ENCODE measurements at regions not wholly inside any gene's neighbourhood (a gene's known extent, or its start where the extent isn't known, plus 50 kb on each side); places are given as distances from the start of the nearest gene placed in this dataset.
"Not testable (repeated sequence)": the region's sequence is repeated elsewhere in the genome, so short reads cannot be mapped to it uniquely, and the experiment has no call there.

DNA sequence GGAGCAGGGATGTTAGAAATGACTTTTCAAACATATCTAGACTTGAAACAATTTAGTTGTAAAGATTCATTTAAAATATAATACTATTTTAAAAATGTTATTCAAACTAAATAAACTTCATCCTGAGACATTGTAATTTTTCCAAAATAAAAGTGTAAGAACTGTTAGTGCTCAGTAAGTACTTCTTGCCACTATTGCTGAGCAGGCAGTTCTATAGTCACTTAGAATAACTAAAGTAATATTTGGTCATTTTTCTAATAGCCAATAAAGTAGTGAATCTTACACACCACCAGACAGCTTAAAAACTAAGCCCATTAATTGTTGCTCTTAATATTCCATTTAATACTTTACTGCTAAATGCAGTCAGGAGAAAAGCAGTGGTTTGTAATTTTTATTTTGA, 1120.0 kb upstream of the CDH10 start:
- no peak for DNase-seq

GRCh38 chr5:25763781-25764180, 1119.0 kb upstream of the CDH10 start:
- DNase-seq = no peak

DNA sequence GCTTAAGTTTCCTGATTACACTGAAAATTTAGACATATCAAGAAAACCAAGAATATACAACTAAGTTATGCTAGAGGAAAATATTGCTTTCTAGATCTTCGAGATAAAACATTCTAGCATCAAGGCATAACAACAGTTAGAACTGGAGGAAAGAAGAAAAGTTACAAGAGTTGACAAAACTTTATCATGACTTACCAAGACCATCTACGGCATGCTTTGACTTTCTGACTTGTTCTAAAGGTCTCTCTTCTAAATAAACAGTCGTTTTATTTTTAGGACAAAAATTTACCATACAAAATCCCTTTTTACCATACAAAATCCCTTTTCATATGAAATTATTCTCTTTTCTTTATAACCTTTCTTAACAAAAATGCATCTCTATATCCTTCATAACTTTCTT, 1110.1 kb upstream of the CDH10 start:
- no peak for DNase-seq

- no peak for DNase-seq
Observed at GRCh38 chr5:25744908-25745307, 1100.1 kb upstream of the CDH10 start.

- DNase-seq = no peak
Observed at GRCh38 chr5:25716680-25717079, 1071.9 kb upstream of the CDH10 start.

DNA sequence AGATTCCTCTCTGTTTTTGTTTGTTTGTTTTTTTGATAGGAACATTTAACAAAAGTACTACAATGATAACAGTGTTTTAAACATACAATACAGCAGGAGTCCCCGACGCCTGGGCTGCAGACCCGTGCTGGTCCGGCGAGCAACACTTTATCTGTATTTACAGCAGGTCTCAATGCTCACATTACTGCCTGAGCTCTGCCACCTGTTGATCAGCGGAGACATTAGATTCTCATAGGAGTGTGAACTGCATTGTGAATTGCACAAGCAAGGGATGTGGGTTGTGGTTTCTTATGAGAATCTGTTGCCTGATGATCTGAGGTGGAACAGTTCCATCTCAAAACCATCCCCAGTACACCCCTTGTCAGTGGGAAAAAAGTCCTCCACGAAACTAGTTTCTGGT, 1068.5 kb upstream of the CDH10 start:
- no peak for DNase-seq

GRCh38 chr5:25707093-25707492, 1062.3 kb upstream of the CDH10 start:
- DNase-seq = no peak

DNA sequence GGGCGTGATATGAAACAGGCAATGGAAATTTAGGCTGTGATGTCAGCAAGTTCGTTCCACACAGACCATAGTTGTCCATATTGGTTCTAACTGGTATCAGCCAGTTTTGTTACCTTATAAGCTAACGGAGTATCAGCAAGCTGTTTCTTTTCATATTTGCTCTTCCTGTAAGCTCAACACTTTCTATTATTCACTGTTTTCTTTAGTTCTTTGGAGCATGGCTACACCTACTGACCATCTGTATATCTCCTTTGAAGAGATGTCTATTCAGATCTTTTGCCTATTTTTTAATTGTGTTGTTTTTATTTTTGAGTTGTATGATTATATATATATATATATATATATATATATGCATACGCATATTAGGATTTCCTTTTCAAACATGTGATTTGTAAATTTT, 1057.2 kb upstream of the CDH10 start:
- DNase-seq = no peak

- DNase-seq = no peak
Observed at GRCh38 chr5:25694801-25695200, 1050.0 kb upstream of the CDH10 start.

- DNase-seq = no peak
Observed at GRCh38 chr5:25688156-25688555, 1043.4 kb upstream of the CDH10 start.

DNA sequence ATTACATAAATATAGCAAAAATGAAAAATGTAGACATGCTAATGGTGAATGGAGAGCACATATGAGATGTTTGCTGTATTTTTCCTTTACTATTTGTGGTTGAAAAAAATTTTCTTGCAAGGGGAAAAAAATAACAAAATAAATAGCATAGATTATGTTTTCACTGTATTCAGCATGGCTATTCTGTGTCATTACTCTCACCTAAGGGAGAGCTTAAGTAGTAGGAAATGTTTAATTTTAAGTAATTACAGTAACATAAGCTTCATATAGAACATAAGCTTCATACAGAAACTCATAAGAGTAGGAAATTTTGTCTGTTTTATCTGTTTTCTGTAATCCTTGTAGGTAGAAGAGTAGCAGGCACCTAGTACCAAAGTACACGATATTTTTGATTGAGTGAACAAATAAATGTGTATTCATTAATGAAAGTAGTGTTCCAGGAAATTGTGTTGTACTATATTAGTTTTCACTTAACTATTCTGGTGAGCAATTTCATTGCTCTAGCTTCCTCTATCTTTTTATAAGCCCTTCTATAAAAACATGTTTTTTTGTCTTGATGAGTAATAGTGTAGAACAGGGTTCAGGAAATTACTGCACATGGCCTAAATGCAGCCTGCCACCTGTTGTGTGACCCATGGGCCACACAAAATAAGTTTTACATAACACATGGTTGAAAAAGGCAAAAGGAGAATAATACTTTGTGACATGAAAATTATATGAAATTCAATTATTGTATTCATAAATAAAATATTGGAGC, 1025.0 kb upstream of the CDH10 start:
- no peak for DNase-seq

DNA sequence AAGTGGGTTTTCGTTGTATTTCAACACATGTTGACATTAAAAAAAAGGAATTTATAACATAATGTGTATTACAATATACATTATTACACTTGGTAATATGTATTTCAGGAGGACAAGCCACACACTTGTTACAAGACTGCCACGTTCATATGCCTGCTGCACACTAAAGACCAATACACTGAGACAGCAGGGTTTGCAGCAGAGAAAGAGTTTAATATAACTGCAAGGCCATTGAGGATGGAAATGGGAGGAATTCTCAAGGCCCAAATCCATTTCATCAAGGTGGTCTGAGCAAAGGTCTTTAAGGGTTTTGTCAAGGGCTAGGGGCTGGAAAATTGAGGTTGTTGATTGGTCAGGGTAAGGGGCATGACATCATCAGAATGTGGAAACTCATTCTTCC, 1017.8 kb upstream of the CDH10 start:
- DNase-seq = no peak

- not testable (repeated sequence) for DNase-seq
Observed at GRCh38 chr5:25650316-25650715, 1005.5 kb upstream of the CDH10 start.

- DNase-seq = no peak
Observed at GRCh38 chr5:25649628-25650265, 1005.0 kb upstream of the CDH10 start.

DNA sequence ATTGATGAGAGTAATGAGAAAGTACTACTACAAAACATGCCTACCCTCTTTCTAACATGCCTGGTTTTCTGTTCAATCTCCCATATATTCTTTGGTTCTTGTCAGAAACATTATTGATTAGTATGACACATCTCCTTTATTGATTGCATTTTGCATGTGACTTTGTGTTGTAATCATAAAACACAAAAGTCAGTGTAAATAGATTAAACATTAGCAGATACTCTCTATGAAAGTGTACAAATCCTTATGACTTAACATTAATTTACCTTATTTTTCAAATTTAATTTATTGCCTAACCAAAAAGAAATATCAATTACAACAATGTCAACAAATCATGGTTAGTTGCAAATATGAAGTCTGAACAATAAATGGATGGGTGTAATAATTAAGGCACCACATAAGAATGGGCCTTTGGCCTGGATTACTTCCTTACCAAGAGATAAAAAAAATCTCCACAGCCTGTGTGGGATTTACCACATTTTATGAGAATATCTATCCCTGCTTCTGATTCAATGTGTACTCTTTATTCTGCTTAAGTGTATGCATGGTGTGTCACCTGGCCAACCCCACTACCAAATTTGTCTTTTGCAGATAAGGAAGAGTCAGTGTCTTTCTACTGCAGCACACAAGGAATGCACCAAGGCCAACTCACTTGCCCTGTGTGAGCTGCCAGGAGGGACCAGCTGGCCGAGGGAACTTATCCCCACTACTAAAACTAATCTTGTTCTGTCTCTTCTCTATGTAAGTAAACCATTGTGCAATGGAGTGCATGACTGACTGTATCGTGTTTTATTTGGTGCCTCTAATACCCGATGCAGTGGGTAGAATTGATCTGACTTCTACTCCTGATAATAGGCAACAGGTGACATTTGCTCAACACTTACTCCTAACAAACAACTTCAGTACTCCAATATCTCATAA, 1001.9 kb upstream of the CDH10 start:
- DNase-seq = no peak

GRCh38 chr5:25641124-25641523, 996.3 kb upstream of the CDH10 start:
- DNase-seq = no peak

DNA sequence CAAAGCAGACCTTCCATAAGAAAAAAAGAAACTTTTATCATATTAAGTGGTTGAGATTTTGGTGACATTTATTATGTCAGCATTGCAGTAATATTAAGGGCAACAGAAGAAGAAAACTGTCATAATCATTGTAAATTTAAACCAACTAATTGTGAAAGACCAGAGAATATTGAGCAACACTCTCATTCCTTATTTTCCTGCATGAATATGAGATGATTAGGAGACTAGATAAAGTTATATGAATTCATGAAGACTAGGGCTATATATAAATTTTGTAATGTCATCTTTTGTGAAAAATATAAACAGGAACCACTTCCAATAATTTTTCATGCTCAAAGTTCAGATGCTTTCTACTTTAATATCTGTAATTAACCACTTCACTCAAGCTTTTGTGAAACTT, 974.5 kb upstream of the CDH10 start:
- DNase-seq = no peak

DNA sequence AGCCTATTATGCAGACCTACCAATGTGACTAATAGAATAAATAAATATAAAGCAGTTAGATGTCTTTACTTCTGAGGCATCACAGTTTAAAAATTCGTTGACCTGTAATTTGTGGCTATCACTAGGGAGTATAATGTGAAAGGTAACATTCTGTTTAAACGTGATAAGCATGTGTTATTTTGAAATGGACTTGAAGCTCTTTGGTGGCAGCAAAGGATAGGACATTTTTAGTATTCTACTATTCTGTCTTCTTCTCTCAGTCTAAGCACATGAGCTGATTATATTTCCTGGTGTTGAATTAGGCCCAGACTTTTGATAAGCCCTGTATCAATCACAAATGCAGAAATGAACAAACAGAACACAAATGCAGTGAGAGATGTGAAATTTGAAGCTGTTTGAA, 974.0 kb upstream of the CDH10 start:
- DNase-seq = no peak

- DNase-seq = no peak
Observed at GRCh38 chr5:25614466-25614865, 969.7 kb upstream of the CDH10 start.

DNA sequence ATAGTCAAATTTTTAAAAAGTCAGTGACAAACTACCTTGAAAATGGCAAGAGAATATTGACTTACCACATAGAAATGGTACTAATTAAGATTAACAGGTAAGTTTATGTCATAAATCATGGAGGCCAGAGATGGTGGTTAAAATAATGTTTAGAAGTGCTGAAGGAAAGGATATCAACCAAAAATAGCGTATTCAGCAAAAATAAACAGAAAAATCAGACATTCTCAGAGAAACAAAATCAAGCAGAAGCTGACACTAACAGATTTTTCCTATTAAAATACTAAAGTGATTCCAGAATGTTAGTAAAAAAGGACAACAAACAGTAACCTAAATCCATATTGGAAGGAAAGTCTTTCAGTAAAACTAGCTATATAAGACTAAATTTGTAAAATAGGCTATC, 959.9 kb upstream of the CDH10 start:
- no peak for DNase-seq

- no peak for DNase-seq
Observed at GRCh38 chr5:25579111-25579510, 934.3 kb upstream of the CDH10 start.

GRCh38 chr5:25573691-25574090, 928.9 kb upstream of the CDH10 start:
- no peak for DNase-seq

DNA sequence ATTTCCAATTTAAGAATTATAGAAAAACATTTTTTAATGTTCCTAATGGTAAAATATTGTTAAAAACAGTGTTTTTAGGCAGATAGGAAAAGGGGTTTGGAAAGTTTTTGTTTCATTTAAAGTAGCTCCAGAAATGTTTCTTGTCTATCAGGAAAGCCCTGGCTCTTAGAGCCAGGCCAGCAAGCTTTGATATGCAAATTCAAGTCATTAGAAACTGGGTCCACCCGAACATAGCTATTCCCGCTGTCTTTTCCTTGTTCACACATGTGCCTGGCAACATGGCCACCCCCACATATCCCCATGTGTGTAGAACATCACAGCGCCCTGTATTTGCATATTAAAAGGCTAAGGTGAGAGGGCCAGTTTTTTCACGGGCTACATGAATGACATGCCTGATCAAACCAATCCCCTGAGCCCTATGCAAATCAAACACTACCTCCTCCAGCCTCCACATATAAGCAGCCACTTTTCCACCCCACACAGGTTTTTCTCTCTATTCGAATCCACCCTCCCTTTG, 925.3 kb upstream of the CDH10 start:
- DNase-seq = no peak
